ENCODE measurements at regions not wholly inside any gene's neighbourhood (a gene's known extent, or its start where the extent isn't known, plus 50 kb on each side); places are given as distances from the start of the nearest gene placed in this dataset.

GRCh38 chr10:8156918-8157317 lies 102.4 kb downstream of the GATA3 start:
- in situ Hi-C loops (cut with MboI; ENCODE audit: low sequenced_read_pairs), result no loop called here
- WGBS, 2 experiments (ENCODE audit: extremely low coverage in 2 of 2, insufficient read length in 1 of 2), result no CpG with 5 or more reads among the region's 4 CpGs

More at GRCh38 chr10:8156918-8157317, 102.4 kb downstream of the GATA3 start:
- DNase-seq (no peak), ATAC-seq (ENCODE audit: low read depth) (no peak)
- Histone ChIP-seq H2BK20ac (ENCODE audit: low read depth, low read length) (no peak overlapping the region), H3K27me3 (ENCODE audit: control insufficient read depth, insufficient read depth, low read length) (no peaks in the 10 kb centered on the region), H4K91ac (ENCODE audit: insufficient read depth, low read depth, low read length) (no peak overlapping the region), H3K18ac (ENCODE audit: low read depth, low read length) (no peak overlapping the region), H4K20me1 (ENCODE audit: insufficient read depth, low read length) (no peaks in the 10 kb centered on the region), H3K36me3 (ENCODE audit: control insufficient read depth, insufficient read depth, low read length) (no peaks in the 10 kb centered on the region), H2BK5ac (ENCODE audit: low read depth, low read length, poor library complexity, severe bottlenecking) (no peak overlapping the region), H3K14ac (replicated peaks; ENCODE audit: low read depth, low read length) (no peak overlapping the region), H3K9me3 (ENCODE audit: control insufficient read depth, insufficient read depth, low read length) (peaks cover 18% of the 10 kb centered on the region), H3K4me3 (ENCODE audit: insufficient read depth, low read depth, low read length) (no peak overlapping the region), H3K4ac (ENCODE audit: low read depth, low read length) (no peak overlapping the region), H3K4me2 (ENCODE audit: low read depth, low read length) (no peak overlapping the region), H2AK9ac (replicated peaks; ENCODE audit: low read depth, low read length, poor library complexity) (no peak overlapping the region), H3K56ac (ENCODE audit: extremely low read depth, insufficient read depth, low read length) (no peak overlapping the region), H3K27ac (ENCODE audit: insufficient read depth, low read length) (no peak overlapping the region), H2BK15ac (ENCODE audit: low read depth, low read length) (no peak overlapping the region), H4K8ac (ENCODE audit: low read depth in 2 of 2, low read length in 2 of 2) (no peak overlapping the region), H3K4me1 (ENCODE audit: control insufficient read depth, insufficient read depth, low read length) (no peaks in the 10 kb centered on the region), H2AFZ (replicated peaks; ENCODE audit: low read length, poor library complexity) (no peak overlapping the region), H3K79me1 (ENCODE audit: low read depth in 1 of 2, low read length in 2 of 2) (no peaks in the 10 kb centered on the region), H3K23ac (ENCODE audit: low read depth, low read length) (no peak overlapping the region), H2BK120ac (ENCODE audit: low read depth, low read length) (no peak overlapping the region), H3K9ac (ENCODE audit: low read depth, low read length) (no peak overlapping the region), H3K9me1 (ENCODE audit: insufficient read depth, low read length) (no peaks in the 10 kb centered on the region), H2AK5ac (ENCODE audit: low read depth, low read length) (no peak overlapping the region), H4K5ac (ENCODE audit: low read depth, low read length) (no peak overlapping the region)
- intact Hi-C loops (cut with micrococcal nuclease) (no loop called here), dilution Hi-C loops (cut with HindIII; ENCODE audit: low sequenced_read_pairs, unreplicated experiment) (no loop called here)
- POLR2A ChIA-PET (ENCODE audit: unreplicated experiment), result no interaction called here
- CTCF ChIA-PET, result no interaction called here
- no peak for TF ChIP-seq RAD21 (IDR thresholded peaks at IDR 0.05; ENCODE audit: low read length)
- no peak for TF ChIP-seq CEBPB (IDR thresholded peaks at IDR 0.05; ENCODE audit: low read depth, low read length)
- no TSS peak for BruUV-seq (replicated peaks)

Measured in IMR-90 (cell line).